SU-DHL-6 (cell line): ENCODE measurements at regions not wholly inside any gene's neighbourhood (a gene's known extent, or its start where the extent isn't known, plus 50 kb on each side); places are given as distances from the start of the nearest gene placed in this dataset.

Source experiments
- H2AFZ ChIP-seq: fragments of 200-600 bp; sonication (generic); 2 replicates; pipeline ENCODE4 v1.6.1; 2014; ENCODE audit warnings: low read depth, mild to moderate bottlenecking, moderate library complexity, mixed read lengths, antibody characterized with exemption, low read length; ENCODE audit not compliant: severe bottlenecking
- H3F3A ChIP-seq: fragments of 200-600 bp; shearing (Covaris generic); 2 replicates; pipeline ENCODE4 v1.6.0; 2016; ENCODE audit warnings: antibody characterized with exemption, mild to moderate bottlenecking; ENCODE audit not compliant: insufficient read depth
- H3K27ac ChIP-seq: fragments of 200-600 bp; sonication (generic); 2 replicates; pipeline ENCODE4 v1.5.1; 2016; ENCODE audit warnings: low read depth, mild to moderate bottlenecking, low read length, moderate library complexity, mixed read lengths
- H3K27me3 ChIP-seq: fragments of 200-600 bp; sonication (generic), shearing (Covaris generic); 2 replicates; pipeline ENCODE4 v1.6.0; 2014; ENCODE audit warnings: mild to moderate bottlenecking, low read length
- H3K36me3 ChIP-seq: fragments of 200-600 bp; sonication (generic); 2 replicates; pipeline ENCODE4 v1.6.1; 2014; ENCODE audit warnings: mild to moderate bottlenecking, low read length, mixed read lengths
- H3K4me2 ChIP-seq: fragments of 300-600, 200-600 bp; shearing (Covaris generic), sonication (generic); 2 replicates; pipeline ENCODE4 v1.6.0; 2014; ENCODE audit warnings: low read length, low read depth, mild to moderate bottlenecking; ENCODE audit not compliant: poor library complexity, severe bottlenecking
- H3K4me3 ChIP-seq: fragments of 200-600 bp; sonication (generic); 2 replicates; pipeline ENCODE4 v1.5.1; 2014; ENCODE audit warnings: antibody characterized with exemption, low read length, mild to moderate bottlenecking, mixed read lengths; ENCODE audit not compliant: insufficient read depth, poor library complexity, severe bottlenecking
- H3K79me2 ChIP-seq: fragments of 200-600 bp; sonication (generic); 2 replicates; pipeline ENCODE4 v1.6.1; 2014; ENCODE audit warnings: mild to moderate bottlenecking, low read length, moderate library complexity; ENCODE audit not compliant: insufficient read depth
- H3K9ac ChIP-seq: fragments of 200-600 bp; sonication (generic); 2 replicates; pipeline ENCODE4 v1.7.0; 2014; ENCODE audit warnings: mild to moderate bottlenecking, low read length
- H3K9me2 ChIP-seq: fragments of 200-600 bp; sonication (generic); replicated peaks from 2 replicates; pipeline ENCODE4 v1.6.1; 2014; ENCODE audit warnings: low read length; ENCODE audit not compliant: insufficient read depth
- H3K9me3 ChIP-seq: fragments of 200-600 bp; sonication (generic); 2 replicates; pipeline ENCODE4 v1.6.1; 2014; ENCODE audit warnings: low read length, mixed read lengths; ENCODE audit not compliant: insufficient read depth
- H4K20me1 ChIP-seq: fragments of 200-600 bp; sonication (generic); 2 replicates; pipeline ENCODE4 v1.6.1; 2014; ENCODE audit warnings: low read depth, mild to moderate bottlenecking, antibody characterized with exemption, low read length, moderate library complexity, mixed read lengths
- EZH2phosphoT487 ChIP-seq: fragments of 200-600 bp; sonication (generic), shearing (Covaris generic); conservative IDR thresholded peaks from 2 replicates; pipeline ENCODE4 v1.6.1; 2018; ENCODE audit warnings: mild to moderate bottlenecking, antibody characterized with exemption, low read length, moderate library complexity, mixed read lengths
- TF ChIP-seq, protein P1 (sequence below): fragments of 200-600 bp; sonication (generic); IDR thresholded peaks from one replicate; pipeline ENCODE4 v1.5.1; 2017; ENCODE audit warnings: antibody characterized with exemption, mild to moderate bottlenecking, low read length, moderate library complexity; ENCODE audit not compliant: insufficient read depth, poor library complexity, severe bottlenecking

DNA sequence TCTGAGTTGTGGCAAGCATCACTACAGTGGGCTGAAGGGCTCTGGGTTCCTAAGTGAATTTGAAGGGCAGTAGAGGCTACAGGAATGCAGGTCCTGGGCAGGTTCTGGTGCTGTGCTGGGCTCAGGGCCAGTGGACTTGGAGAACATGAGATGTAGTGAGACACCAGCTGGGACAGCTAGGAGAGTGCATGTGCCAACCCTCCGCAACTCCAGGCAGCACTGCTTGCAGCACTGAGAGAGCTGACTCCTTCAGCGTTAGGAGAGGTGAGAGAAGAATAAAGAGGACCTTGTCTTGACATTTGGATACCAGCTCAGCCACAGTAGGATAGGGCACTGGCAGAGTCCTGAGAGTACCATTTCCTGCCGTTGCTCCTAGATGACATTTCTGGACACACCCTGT, 739.9 kb upstream of the PRR20A start:
- no peaks in the 10 kb centered on the region for H3K36me3 ChIP-seq
- H4K20me1 ChIP-seq, result no peaks in the 10 kb centered on the region
- no peaks in the 10 kb centered on the region for H3K79me2 ChIP-seq
- H2AFZ ChIP-seq, result no peak overlapping the region
- TF ChIP-seq EZH2phosphoT487, result no peak
- TF ChIP-seq, protein P1, sequence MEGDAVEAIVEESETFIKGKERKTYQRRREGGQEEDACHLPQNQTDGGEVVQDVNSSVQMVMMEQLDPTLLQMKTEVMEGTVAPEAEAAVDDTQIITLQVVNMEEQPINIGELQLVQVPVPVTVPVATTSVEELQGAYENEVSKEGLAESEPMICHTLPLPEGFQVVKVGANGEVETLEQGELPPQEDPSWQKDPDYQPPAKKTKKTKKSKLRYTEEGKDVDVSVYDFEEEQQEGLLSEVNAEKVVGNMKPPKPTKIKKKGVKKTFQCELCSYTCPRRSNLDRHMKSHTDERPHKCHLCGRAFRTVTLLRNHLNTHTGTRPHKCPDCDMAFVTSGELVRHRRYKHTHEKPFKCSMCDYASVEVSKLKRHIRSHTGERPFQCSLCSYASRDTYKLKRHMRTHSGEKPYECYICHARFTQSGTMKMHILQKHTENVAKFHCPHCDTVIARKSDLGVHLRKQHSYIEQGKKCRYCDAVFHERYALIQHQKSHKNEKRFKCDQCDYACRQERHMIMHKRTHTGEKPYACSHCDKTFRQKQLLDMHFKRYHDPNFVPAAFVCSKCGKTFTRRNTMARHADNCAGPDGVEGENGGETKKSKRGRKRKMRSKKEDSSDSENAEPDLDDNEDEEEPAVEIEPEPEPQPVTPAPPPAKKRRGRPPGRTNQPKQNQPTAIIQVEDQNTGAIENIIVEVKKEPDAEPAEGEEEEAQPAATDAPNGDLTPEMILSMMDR, result no peak
- no peak overlapping the region for H3K27ac ChIP-seq
- no peaks in the 10 kb centered on the region for H3K27me3 ChIP-seq
- H3F3A ChIP-seq, result no peaks in the 10 kb centered on the region
- no peaks in the 10 kb centered on the region for H3K9me3 ChIP-seq
- no peaks in the 10 kb centered on the region for H3K9me2 ChIP-seq
- no peak overlapping the region for H3K9ac ChIP-seq
- H3K4me3 ChIP-seq, result no peak overlapping the region
- no peak overlapping the region for H3K4me2 ChIP-seq

DNA sequence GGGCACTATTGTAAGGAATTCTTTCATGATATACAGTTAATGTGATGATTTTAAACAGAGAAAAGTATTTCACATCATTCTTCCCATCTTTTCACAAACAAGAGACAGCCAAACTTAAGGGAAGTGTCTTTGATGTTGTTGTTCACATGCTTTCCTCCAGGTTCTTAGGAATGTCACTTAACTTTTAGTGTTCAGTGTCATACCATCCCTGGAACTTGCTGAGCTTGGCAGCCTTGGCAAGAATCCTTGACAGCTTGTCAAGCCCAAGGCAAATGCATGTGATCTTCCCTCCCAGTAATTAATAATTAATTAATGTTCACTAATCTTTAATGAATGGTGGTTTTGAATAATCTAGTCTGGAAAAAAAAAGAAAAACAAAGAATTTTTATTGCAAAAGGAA, 727.9 kb upstream of the PRR20A start:
- Histone ChIP-seq H3F3A (no peaks in the 10 kb centered on the region), H3K4me2 (no peak overlapping the region), H4K20me1 (no peaks in the 10 kb centered on the region), H3K4me3 (no peak overlapping the region), H3K27ac (no peak overlapping the region), H3K9me2 (no peaks in the 10 kb centered on the region), H3K9ac (no peak overlapping the region), H3K79me2 (no peaks in the 10 kb centered on the region), H2AFZ (no peak overlapping the region), H3K9me3 (no peaks in the 10 kb centered on the region), H3K36me3 (no peaks in the 10 kb centered on the region), H3K27me3 (no peaks in the 10 kb centered on the region)
- TF ChIP-seq, protein P1, result no peak
- TF ChIP-seq EZH2phosphoT487, result no peak

DNA sequence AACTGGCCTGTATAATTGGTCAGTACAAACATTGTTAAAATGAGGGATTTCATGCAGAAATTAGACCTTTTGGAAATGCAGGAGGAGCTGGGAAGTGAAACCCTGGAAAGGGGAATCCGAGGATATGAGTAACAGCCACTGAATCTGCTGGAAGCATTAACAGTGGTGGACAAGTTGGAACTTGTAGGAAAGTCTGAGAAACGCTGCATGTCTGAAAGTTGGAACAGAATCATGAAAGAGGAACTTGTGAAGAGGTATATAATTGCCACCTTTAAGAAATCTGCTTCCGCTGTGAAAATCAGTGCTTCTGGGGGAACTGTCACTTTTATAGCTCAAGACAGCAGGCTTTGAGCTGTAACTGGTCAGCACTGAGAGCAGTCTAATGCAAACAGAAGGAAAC, 716.5 kb upstream of the PRR20A start:
- H3K36me3 ChIP-seq, result no peaks in the 10 kb centered on the region
- no peaks in the 10 kb centered on the region for H3K9me2 ChIP-seq
- no peak overlapping the region for H3K27ac ChIP-seq
- no peaks in the 10 kb centered on the region for H4K20me1 ChIP-seq
- H3K9me3 ChIP-seq, result no peaks in the 10 kb centered on the region
- no peaks in the 10 kb centered on the region for H3K79me2 ChIP-seq
- H3K4me2 ChIP-seq, result no peak overlapping the region
- no peaks in the 10 kb centered on the region for H3K27me3 ChIP-seq
- H3K4me3 ChIP-seq, result no peak overlapping the region
- H2AFZ ChIP-seq, result no peak overlapping the region
- no peak for TF ChIP-seq EZH2phosphoT487
- TF ChIP-seq, protein P1, result no peak
- no peaks in the 10 kb centered on the region for H3F3A ChIP-seq
- no peak overlapping the region for H3K9ac ChIP-seq
